ENCODE measurements at regions not wholly inside any gene's neighbourhood (a gene's known extent, or its start where the extent isn't known, plus 50 kb on each side); places are given as distances from the start of the nearest gene placed in this dataset.

GRCh38 chr15:36230776-36231175 is 348.6 kb upstream of the CDIN1 start:
- no peak for DNase-seq
- intact Hi-C loops (cut with micrococcal nuclease), result no loop called here
- TF ChIP-seq CTCF (IDR thresholded peaks at IDR 0.05), result no peak
- no peak overlapping the region for H3K4me3 Mint-ChIP-seq
- H3K27me3 Mint-ChIP-seq, result no peaks in the 10 kb centered on the region
- H3K27ac Mint-ChIP-seq, result no peak overlapping the region
- no peak for ATAC-seq
- H3K4me1 Mint-ChIP-seq (ENCODE audit: low read depth), result no peaks in the 10 kb centered on the region
- ChIA-PET POLR2A (no interaction called here), CTCF (no interaction called here)
- H3K36me3 Mint-ChIP-seq (ENCODE audit: low read depth), result no peaks in the 10 kb centered on the region
- peaks cover 6% of the 10 kb centered on the region for H3K9me3 Mint-ChIP-seq

- ATAC-seq (no peak), DNase-seq (no peak)
- H3K27ac Mint-ChIP-seq, result no peak overlapping the region
- ChIA-PET CTCF (no interaction called here), POLR2A (no interaction called here)
- no peaks in the 10 kb centered on the region for H3K27me3 Mint-ChIP-seq
- H3K36me3 Mint-ChIP-seq (ENCODE audit: low read depth), result no peaks in the 10 kb centered on the region
- TF ChIP-seq CTCF (IDR thresholded peaks at IDR 0.05), result no peak
- intact Hi-C loops (cut with micrococcal nuclease), result no loop called here
- no peaks in the 10 kb centered on the region for H3K4me1 Mint-ChIP-seq (ENCODE audit: low read depth)
- no peak overlapping the region for H3K4me3 Mint-ChIP-seq
- H3K9me3 Mint-ChIP-seq, result peaks cover 6% of the 10 kb centered on the region
Measured at GRCh38 chr15:36232491-36232890, 346.9 kb upstream of the CDIN1 start.

GRCh38 chr15:36234743-36235142 is 344.7 kb upstream of the CDIN1 start:
- no peak overlapping the region for H3K4me3 Mint-ChIP-seq
- no peak overlapping the region for H3K27ac Mint-ChIP-seq
- H3K4me1 Mint-ChIP-seq (ENCODE audit: low read depth), result no peaks in the 10 kb centered on the region
- POLR2A ChIA-PET, result no interaction called here
- TF ChIP-seq CTCF (IDR thresholded peaks at IDR 0.05), result no peak
- intact Hi-C loops (cut with micrococcal nuclease), result no loop called here
- H3K36me3 Mint-ChIP-seq (ENCODE audit: low read depth), result no peaks in the 10 kb centered on the region
- ATAC-seq (no peak), DNase-seq (no peak)
- no peaks in the 10 kb centered on the region for H3K27me3 Mint-ChIP-seq
- H3K9me3 Mint-ChIP-seq, result peaks cover 6% of the 10 kb centered on the region
- CTCF ChIA-PET, result no interaction called here

- ATAC-seq (no peak), DNase-seq (no peak)
- H3K27me3 Mint-ChIP-seq, result no peaks in the 10 kb centered on the region
- H3K9me3 Mint-ChIP-seq, result peaks cover 6% of the 10 kb centered on the region
- no peaks in the 10 kb centered on the region for H3K4me1 Mint-ChIP-seq (ENCODE audit: low read depth)
- POLR2A ChIA-PET, result no interaction called here
- no peak overlapping the region for H3K27ac Mint-ChIP-seq
- no peaks in the 10 kb centered on the region for H3K36me3 Mint-ChIP-seq (ENCODE audit: low read depth)
- CTCF ChIA-PET, result no interaction called here
- no peak for TF ChIP-seq CTCF (IDR thresholded peaks at IDR 0.05)
- intact Hi-C loops (cut with micrococcal nuclease), result no loop called here
- no peak overlapping the region for H3K4me3 Mint-ChIP-seq
Measured at GRCh38 chr15:36235173-36235572, 344.3 kb upstream of the CDIN1 start.

GRCh38 chr15:36239509-36239908 is 339.9 kb upstream of the CDIN1 start:
- CTCF ChIA-PET, result no interaction called here
- POLR2A ChIA-PET, result no interaction called here
- peaks cover 8% of the 10 kb centered on the region for H3K9me3 Mint-ChIP-seq
- intact Hi-C loops (cut with micrococcal nuclease), result no loop called here
- no peaks in the 10 kb centered on the region for H3K27me3 Mint-ChIP-seq
- DNase-seq, result no peak
- no peaks in the 10 kb centered on the region for H3K36me3 Mint-ChIP-seq (ENCODE audit: low read depth)
- ATAC-seq, result no peak
- no peak for TF ChIP-seq CTCF (IDR thresholded peaks at IDR 0.05)
- no peak overlapping the region for H3K4me3 Mint-ChIP-seq
- no peak overlapping the region for H3K27ac Mint-ChIP-seq
- no peaks in the 10 kb centered on the region for H3K4me1 Mint-ChIP-seq (ENCODE audit: low read depth)
